ENCODE measurements at regions not wholly inside any gene's neighbourhood (a gene's known extent, or its start where the extent isn't known, plus 50 kb on each side); places are given as distances from the start of the nearest gene placed in this dataset.

GRCh38 chr1:188476606-188477005 lies 1647.9 kb downstream of the PLA2G4A start:
- no peak for TF ChIP-seq CTCF (IDR thresholded peaks at IDR 0.05; ENCODE audit: low read length)
- TF ChIP-seq EZH2 (IDR thresholded peaks at IDR 0.05; ENCODE audit: borderline replicate concordance, low read length), result no peak
